HG02759 (cell line): ENCODE measurements at regions not wholly inside any gene's neighbourhood (a gene's known extent, or its start where the extent isn't known, plus 50 kb on each side); places are given as distances from the start of the nearest gene placed in this dataset.

ENCODE experiments used
- ATAC-seq: cut with Tn5 transposase; IDR thresholded peaks from one replicate; pipeline ENCODE4 v1.9.1; 2021; ENCODE audit warnings: mild to moderate bottlenecking, moderate library complexity; ENCODE audit not compliant: unreplicated experiment

GRCh38 chr13:103866048-103866447 is 799.8 kb upstream of the SLC10A2 start:
- no peak for ATAC-seq

GRCh38 chr13:103862525-103862924 is 796.3 kb upstream of the SLC10A2 start:
- no peak for ATAC-seq

GRCh38 chr13:103859952-103860351 is 793.7 kb upstream of the SLC10A2 start:
- ATAC-seq = no peak

- ATAC-seq = no peak
Measured at GRCh38 chr13:103852036-103852435, 785.8 kb upstream of the SLC10A2 start.

- no peak for ATAC-seq
Measured at GRCh38 chr13:103844471-103844870, 778.3 kb upstream of the SLC10A2 start.

GRCh38 chr13:103839460-103839859 is 773.2 kb upstream of the SLC10A2 start:
- no peak for ATAC-seq

- no peak for ATAC-seq
Measured at GRCh38 chr13:103835052-103835451, 768.8 kb upstream of the SLC10A2 start.

- ATAC-seq = no peak
Measured at GRCh38 chr13:103833294-103833852, 767.2 kb upstream of the SLC10A2 start.

- ATAC-seq = no peak
Measured at GRCh38 chr13:103815619-103816018, 749.4 kb upstream of the SLC10A2 start.

GRCh38 chr13:103812971-103813370 is 746.8 kb upstream of the SLC10A2 start:
- ATAC-seq = no peak

- ATAC-seq = no peak
Measured at GRCh38 chr13:103812558-103812957, 746.3 kb upstream of the SLC10A2 start.

- no peak for ATAC-seq
Measured at GRCh38 chr13:103810026-103810425, 743.8 kb upstream of the SLC10A2 start.

- ATAC-seq = no peak
Measured at GRCh38 chr13:103805771-103806170, 739.6 kb upstream of the SLC10A2 start.

GRCh38 chr13:103803349-103803748 is 737.1 kb upstream of the SLC10A2 start:
- no peak for ATAC-seq

GRCh38 chr13:103799028-103799427 is 732.8 kb upstream of the SLC10A2 start:
- no peak for ATAC-seq

GRCh38 chr13:103795892-103796478 is 729.8 kb upstream of the SLC10A2 start:
- ATAC-seq = no peak

GRCh38 chr13:103794526-103794925 is 728.3 kb upstream of the SLC10A2 start:
- ATAC-seq = no peak

- ATAC-seq = no peak
Measured at GRCh38 chr13:103788061-103788652, 721.9 kb upstream of the SLC10A2 start.

- ATAC-seq = no peak
Measured at GRCh38 chr13:103772576-103772975, 706.4 kb upstream of the SLC10A2 start.

- ATAC-seq = no peak
Measured at GRCh38 chr13:103762523-103762922, 696.3 kb upstream of the SLC10A2 start.

GRCh38 chr13:103759361-103759760 is 693.1 kb upstream of the SLC10A2 start:
- ATAC-seq = no peak

- no peak for ATAC-seq
Measured at GRCh38 chr13:103758222-103758621, 692.0 kb upstream of the SLC10A2 start.

GRCh38 chr13:103757361-103757760 is 691.1 kb upstream of the SLC10A2 start:
- no peak for ATAC-seq
